GM18507 (cell line): ENCODE measurements at regions not wholly inside any gene's neighbourhood (a gene's known extent, or its start where the extent isn't known, plus 50 kb on each side); places are given as distances from the start of the nearest gene placed in this dataset.
"Not testable (repeated sequence)": the region's sequence is repeated elsewhere in the genome, so short reads cannot be mapped to it uniquely, and the experiment has no call there.

Source experiments
- DNase-seq: peaks from one replicate; pipeline ENCODE4 v3.0.0; 2011; ENCODE audit warnings: low read depth; ENCODE audit not compliant: insufficient read length; ENCODE audit errors: extremely low spot score
- FAIRE-seq: peaks from 2 replicates; lab custom pipeline; 2011; peaks lifted over from hg19 to GRCh38; lab: Jason Lieb, UNC

DNA sequence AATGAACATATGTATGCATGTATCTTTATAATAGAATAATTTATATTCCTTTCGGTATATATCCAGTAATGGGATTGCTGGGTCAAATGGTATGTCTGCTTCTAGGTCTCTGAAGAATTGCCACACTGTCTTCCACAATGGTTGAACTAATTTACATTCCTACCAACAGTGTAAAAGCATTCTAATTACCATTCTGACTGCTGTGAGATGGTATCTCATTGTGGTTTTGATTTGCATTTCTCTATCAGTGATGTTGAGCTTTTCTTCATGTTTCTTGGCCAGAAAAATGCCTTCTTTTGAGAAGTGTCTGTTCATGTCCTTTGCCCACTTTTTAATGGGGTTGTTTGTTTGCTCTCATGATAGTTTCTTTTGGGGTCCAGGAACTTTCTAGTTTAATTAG is 213.2 kb upstream of the PTER start:
- not testable (repeated sequence) for FAIRE-seq

GRCh38 chr10:16227674-16228073 is 209.1 kb upstream of the PTER start:
- FAIRE-seq: no peak
- no peak for DNase-seq

More for the DNA sequence above, 213.2 kb upstream of the PTER start:
- DNase-seq: not testable (repeated sequence)

DNA sequence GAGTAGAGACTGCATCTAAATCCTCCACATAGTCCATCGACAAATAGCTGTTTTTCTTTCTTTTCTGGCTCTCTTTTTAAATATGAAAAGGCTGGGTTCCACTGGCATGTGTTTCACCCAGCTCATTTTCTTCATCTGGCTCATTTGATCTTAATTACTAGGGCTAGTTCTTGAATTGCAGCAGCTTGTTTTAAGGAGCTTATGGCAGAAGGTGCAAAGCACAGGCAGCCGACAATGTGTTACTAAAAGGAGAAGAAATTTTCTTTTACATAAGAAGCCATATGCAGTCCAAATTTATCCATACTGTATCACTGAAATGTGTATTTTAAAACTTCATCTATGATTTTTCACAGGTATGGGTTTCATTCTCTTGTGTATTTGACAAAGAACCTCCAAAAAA is 205.6 kb upstream of the PTER start:
- FAIRE-seq (no peak), DNase-seq (no peak)

- FAIRE-seq (no peak), DNase-seq (no peak)
These were observed 204.9 kb upstream of the PTER start for GRCh38 chr10:16231734-16232435.

DNA sequence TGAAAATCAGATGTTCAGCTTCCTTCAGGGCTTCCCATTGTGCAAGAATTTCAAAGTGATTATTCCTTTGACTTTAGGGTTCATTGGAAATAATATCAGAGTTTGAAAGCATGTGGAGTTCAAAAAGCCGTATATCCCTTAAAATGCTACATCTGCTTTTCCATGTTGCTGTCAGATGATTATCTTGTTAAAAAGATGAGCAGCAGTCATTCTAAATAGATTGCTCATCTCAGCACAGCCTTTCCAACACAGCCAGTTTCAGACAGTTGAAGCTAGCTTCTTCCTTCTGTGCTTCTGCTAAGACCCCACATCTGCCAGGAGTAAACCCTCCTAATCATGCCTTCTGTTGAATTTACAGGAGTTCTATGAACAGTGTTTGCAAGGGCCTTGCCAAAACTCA is 204.4 kb upstream of the PTER start:
- FAIRE-seq: no peak
- no peak for DNase-seq

DNA sequence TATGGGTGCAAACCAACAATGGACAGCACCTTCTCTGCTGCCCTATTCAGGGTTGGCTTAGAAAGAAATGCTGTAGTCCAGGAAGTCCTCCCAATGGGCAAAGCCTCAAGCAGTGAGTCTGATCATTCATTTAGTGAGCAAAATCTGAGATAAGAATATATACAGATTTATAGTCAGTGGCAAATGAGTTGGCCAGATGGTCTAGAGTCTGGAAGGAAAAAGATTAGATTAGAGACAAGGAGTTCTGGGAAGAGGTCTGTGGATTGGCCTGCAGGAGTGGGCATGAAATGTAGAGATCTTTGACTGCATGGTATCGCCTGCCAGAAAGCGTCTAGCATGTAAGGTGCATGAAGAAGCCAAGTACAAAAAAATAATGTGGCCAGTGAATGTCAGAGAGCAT is 201.9 kb upstream of the PTER start:
- DNase-seq (no peak), FAIRE-seq (no peak)

GRCh38 chr10:16242446-16242845 is 194.4 kb upstream of the PTER start:
- no peak for DNase-seq
- no peak for FAIRE-seq

GRCh38 chr10:16242859-16243613 is 193.8 kb upstream of the PTER start:
- FAIRE-seq (no peak), DNase-seq (no peak)

GRCh38 chr10:16250136-16250535 is 186.7 kb upstream of the PTER start:
- DNase-seq, FAIRE-seq: not testable (repeated sequence)

DNA sequence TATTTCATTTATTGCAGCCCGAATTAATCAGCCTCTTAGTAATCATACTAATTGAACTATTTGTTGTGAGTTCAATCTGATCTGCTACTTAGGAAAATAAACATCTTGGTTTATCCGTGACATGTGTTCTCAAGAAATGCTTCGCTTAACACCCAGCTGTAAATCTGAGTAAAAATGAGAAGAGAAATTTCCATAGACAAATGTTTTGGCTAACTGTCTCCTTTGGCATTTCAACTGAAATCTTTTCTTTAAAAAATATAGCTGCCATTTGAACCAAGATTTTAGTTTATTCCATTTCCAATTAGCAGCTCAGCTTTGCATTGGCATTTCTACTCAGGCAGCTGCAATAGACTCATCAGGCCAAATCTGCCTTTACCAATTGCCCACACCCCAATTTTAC is 180.5 kb upstream of the PTER start:
- no peak for FAIRE-seq
- no peak for DNase-seq

GRCh38 chr10:16258291-16259040 is 178.3 kb upstream of the PTER start:
- DNase-seq: no peak
- FAIRE-seq: no peak

GRCh38 chr10:16259726-16260125 is 177.1 kb upstream of the PTER start:
- DNase-seq: no peak
- no peak for FAIRE-seq

DNA sequence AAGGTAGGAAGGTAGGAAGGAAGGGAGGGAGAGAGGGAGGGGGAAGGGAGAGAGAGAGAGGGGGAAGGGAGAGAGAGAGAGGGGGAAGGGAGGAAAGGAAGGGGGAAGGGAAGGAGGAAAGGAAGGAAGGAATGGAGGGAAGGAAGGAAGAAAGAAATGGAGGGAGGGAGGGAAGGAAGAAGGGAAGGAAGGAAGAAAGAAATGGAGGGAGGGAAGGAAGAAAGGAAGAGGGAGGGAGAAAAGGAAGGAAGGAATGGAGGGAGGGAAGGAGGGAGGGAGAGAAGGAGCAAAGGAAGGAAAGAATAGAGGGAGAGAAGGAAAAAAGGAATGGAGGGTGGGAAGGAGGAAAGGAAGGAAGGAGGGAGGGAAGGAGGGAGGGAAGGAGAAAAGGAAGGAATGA is 176.4 kb upstream of the PTER start:
- DNase-seq: no peak
- FAIRE-seq: no peak

DNA sequence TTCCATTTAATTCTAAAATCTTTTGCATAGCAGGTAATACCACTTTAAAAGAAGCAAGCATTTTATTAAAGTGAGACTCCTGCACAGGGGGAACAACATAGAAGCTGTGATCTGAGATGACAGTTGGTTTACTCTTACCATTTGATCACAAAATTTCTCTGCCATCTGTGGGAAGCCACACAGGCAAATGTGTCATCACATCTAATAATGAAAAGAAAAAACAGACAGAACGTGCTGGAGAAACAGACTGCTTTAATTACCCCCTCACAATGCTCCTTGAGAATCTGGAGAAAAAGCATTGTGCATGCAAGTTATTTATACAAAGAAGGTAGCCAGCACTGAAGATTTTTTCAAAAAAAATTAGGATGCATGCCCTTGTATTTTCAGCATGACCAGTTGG is 165.2 kb upstream of the PTER start:
- no peak for DNase-seq
- no peak for FAIRE-seq

- DNase-seq: no peak
- FAIRE-seq: no peak
These were observed 161.9 kb upstream of the PTER start for GRCh38 chr10:16274911-16275310.

DNA sequence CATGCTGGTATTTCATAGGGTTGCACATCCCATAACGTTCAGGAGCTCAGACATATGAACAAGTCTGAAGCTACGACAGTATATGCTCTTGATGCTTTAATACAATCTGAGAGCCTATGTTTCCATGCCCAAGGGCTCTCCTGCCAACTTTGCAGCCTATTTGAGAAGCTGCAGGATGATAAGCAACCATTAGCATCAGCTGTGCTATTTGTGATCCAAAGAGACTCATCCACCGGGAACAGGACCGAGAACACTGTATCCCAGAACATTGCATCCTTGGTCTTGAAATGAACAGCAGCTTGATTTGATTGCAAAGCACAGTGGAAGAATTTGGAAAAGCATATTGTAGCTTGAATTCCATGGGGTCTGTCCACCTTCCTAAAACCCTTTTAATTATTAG is 156.2 kb upstream of the PTER start:
- DNase-seq: no peak
- FAIRE-seq: no peak

DNA sequence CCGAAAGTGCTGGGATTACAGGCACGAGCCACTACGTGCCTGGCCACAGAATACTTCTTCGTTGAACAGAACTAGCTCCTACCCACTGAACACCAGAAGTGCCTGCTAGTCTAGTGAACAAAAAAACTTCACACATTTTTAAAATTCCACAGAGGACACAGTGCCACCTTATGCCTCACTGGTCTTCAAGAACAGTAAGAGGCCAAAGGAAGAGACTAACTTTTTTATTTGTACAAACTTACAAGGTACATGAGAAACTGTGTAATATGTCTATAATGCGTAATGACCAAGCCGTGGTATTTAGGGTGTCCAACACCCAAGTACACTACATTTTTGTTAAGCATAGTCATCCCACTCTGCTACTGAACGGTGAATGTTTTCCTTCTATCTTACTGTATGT is 144.4 kb upstream of the PTER start:
- no peak for FAIRE-seq
- DNase-seq: no peak

DNA sequence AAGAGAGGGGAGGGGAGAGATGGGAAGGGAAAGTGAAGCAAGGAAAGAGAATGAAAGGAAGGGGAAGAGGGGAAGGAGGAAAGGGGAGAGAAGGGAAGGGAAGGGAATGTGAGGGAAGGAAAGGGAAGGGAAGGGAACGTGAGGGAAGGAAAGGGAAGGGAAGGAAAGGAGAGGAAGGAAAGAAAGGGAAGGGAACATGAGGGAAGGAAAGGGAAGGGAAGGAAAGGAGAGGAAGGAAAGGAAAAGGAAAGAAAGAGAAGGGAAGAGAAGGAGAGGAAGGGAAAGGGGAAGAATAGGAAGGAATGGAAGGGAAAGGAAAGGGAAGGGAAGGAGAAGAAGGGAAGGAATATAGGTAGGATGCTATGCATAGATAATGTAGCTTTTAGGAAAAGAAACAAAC is 139.7 kb upstream of the PTER start:
- FAIRE-seq (no peak), DNase-seq (no peak)

- DNase-seq (no peak), FAIRE-seq (no peak)
These were observed 139.2 kb upstream of the PTER start for GRCh38 chr10:16297642-16298041.

DNA sequence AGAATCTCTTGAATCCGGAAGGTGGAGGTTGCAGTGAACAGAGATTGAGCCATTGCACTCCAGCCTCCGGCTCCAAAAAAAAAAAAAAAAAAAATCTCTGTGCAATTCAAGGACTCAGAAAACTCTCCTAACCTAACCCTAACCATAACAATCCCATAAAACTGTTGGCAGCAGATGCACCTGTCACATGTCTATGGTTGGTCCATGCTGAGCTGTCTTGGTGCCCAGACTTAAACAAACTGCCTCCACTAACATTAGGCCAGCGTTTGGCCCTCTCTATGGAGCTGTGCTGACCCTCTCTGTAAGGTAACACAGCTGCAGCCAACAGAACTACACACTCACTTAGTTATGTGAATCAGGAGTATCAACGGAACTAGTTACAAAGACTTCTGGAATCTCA is 132.5 kb upstream of the PTER start:
- DNase-seq (no peak), FAIRE-seq (no peak)

GRCh38 chr10:16310440-16310839 is 126.4 kb upstream of the PTER start:
- DNase-seq (no peak), FAIRE-seq (no peak)
